ENCODE measurements at regions not wholly inside any gene's neighbourhood (a gene's known extent, or its start where the extent isn't known, plus 50 kb on each side); places are given as distances from the start of the nearest gene placed in this dataset.

GRCh38 chr15:97688177-97688576 is 272.3 kb upstream of the ARRDC4 start:
- DNase-seq (ENCODE audit: low read depth in 1 of 2, low spot score in 1 of 2): no peak
- in situ Hi-C loops (cut with HindIII; ENCODE audit: low pct_unique_long_range_greater_than_20kb, low sequenced_read_pairs): no loop called here
- no peak for TF ChIP-seq JUND (IDR thresholded peaks at IDR 0.05; ENCODE audit: low read depth)

GRCh38 chr15:97688886-97689285 is 271.6 kb upstream of the ARRDC4 start:
- TF ChIP-seq JUND (IDR thresholded peaks at IDR 0.05; ENCODE audit: low read depth): no peak
- no peak for DNase-seq (ENCODE audit: low read depth in 1 of 2, low spot score in 1 of 2)
- in situ Hi-C loops (cut with HindIII; ENCODE audit: low pct_unique_long_range_greater_than_20kb, low sequenced_read_pairs): no loop called here

GRCh38 chr15:97691078-97691477 is 269.4 kb upstream of the ARRDC4 start:
- in situ Hi-C loops (cut with HindIII; ENCODE audit: low pct_unique_long_range_greater_than_20kb, low sequenced_read_pairs): no loop called here
- no peak for TF ChIP-seq JUND (IDR thresholded peaks at IDR 0.05; ENCODE audit: low read depth)
- no peak for DNase-seq (ENCODE audit: low read depth in 1 of 2, low spot score in 1 of 2)

GRCh38 chr15:97691799-97692198 is 268.7 kb upstream of the ARRDC4 start:
- no peak for TF ChIP-seq JUND (IDR thresholded peaks at IDR 0.05; ENCODE audit: low read depth)
- no peak for DNase-seq (ENCODE audit: low read depth in 1 of 2, low spot score in 1 of 2)
- in situ Hi-C loops (cut with HindIII; ENCODE audit: low pct_unique_long_range_greater_than_20kb, low sequenced_read_pairs): no loop called here

DNA sequence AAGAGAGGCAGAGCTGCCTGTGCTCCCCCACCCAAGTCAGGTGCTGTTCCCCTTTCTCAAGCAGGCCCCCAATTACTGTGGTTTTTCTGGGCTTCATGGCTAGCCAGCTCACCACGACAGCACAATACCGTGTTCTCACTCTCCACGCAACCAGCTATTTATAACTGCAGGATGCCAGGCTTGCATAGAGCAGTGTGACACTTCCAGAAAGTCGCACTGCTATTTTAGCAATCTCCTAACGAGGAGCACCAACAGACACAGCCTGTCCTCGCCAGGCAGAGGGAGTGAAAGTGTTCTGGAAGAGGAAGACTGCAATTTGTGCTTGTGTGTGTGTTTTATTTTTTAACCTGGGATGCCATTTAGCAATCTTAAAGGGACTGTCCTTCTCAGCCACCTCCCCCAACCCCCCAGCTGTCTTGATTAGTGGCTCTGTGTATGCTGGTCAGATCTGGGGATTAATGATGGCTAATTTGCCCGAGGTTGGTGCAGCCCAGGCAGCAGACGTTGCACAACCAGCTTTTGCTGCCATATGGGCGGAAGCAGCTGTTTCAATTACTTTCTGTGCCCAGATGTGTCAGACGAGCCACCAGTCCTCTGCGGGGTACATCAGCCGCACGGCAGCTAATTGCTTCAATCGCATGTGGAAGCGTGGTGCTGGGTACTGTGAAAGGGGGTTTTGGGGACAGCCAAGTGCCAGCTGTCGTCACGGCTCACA is 268.0 kb upstream of the ARRDC4 start:
- in situ Hi-C loops (cut with HindIII; ENCODE audit: low pct_unique_long_range_greater_than_20kb, low sequenced_read_pairs): no loop called here
- no peak for DNase-seq (ENCODE audit: low read depth in 1 of 2, low spot score in 1 of 2)
- TF ChIP-seq JUND (IDR thresholded peaks at IDR 0.05; ENCODE audit: low read depth): no peak

- in situ Hi-C loops (cut with HindIII; ENCODE audit: low pct_unique_long_range_greater_than_20kb, low sequenced_read_pairs): no loop called here
- no peak for TF ChIP-seq JUND (IDR thresholded peaks at IDR 0.05; ENCODE audit: low read depth)
- DNase-seq (ENCODE audit: low read depth in 1 of 2, low spot score in 1 of 2): no peak
These were observed 266.0 kb upstream of the ARRDC4 start for GRCh38 chr15:97694456-97694855.

- no peak for DNase-seq (ENCODE audit: low read depth in 1 of 2, low spot score in 1 of 2)
- in situ Hi-C loops (cut with HindIII; ENCODE audit: low pct_unique_long_range_greater_than_20kb, low sequenced_read_pairs): no loop called here
- TF ChIP-seq JUND (IDR thresholded peaks at IDR 0.05; ENCODE audit: low read depth): no peak
These were observed 257.1 kb upstream of the ARRDC4 start for GRCh38 chr15:97703400-97703799.

GRCh38 chr15:97706059-97706458 is 254.4 kb upstream of the ARRDC4 start:
- DNase-seq (ENCODE audit: low read depth in 1 of 2, low spot score in 1 of 2): no peak
- no peak for TF ChIP-seq JUND (IDR thresholded peaks at IDR 0.05; ENCODE audit: low read depth)
- in situ Hi-C loops (cut with HindIII; ENCODE audit: low pct_unique_long_range_greater_than_20kb, low sequenced_read_pairs): no loop called here

DNA sequence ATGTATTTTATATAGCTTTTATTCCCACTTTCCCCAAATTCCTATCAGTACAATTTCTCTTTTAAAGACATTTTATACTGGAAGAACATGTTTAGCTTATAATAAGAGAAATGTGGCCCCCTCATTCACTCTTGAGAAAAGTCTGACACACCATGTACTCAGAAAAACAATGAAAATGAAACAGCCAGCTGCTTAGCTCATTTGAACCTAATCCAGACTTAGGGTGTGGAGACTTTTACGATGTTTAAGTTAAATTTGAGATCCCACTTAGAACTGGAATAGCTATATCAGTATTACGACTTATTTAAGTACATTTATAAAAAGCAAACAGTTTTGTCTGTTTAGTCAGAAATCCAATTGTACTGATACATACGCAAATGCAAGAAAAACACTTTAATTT is 252.3 kb upstream of the ARRDC4 start:
- DNase-seq (ENCODE audit: low read depth in 1 of 2, low spot score in 1 of 2): no peak
- TF ChIP-seq JUND (IDR thresholded peaks at IDR 0.05; ENCODE audit: low read depth): no peak
- in situ Hi-C loops (cut with HindIII; ENCODE audit: low pct_unique_long_range_greater_than_20kb, low sequenced_read_pairs): no loop called here

- in situ Hi-C loops (cut with HindIII; ENCODE audit: low pct_unique_long_range_greater_than_20kb, low sequenced_read_pairs): no loop called here
- no peak for DNase-seq (ENCODE audit: low read depth in 1 of 2, low spot score in 1 of 2)
- TF ChIP-seq JUND (IDR thresholded peaks at IDR 0.05; ENCODE audit: low read depth): no peak
These were observed 248.0 kb upstream of the ARRDC4 start for GRCh38 chr15:97712530-97712929.

GRCh38 chr15:97717806-97718205 is 242.7 kb upstream of the ARRDC4 start:
- DNase-seq (ENCODE audit: low read depth in 1 of 2, low spot score in 1 of 2): no peak
- in situ Hi-C loops (cut with HindIII; ENCODE audit: low pct_unique_long_range_greater_than_20kb, low sequenced_read_pairs): no loop called here
- no peak for TF ChIP-seq JUND (IDR thresholded peaks at IDR 0.05; ENCODE audit: low read depth)

DNA sequence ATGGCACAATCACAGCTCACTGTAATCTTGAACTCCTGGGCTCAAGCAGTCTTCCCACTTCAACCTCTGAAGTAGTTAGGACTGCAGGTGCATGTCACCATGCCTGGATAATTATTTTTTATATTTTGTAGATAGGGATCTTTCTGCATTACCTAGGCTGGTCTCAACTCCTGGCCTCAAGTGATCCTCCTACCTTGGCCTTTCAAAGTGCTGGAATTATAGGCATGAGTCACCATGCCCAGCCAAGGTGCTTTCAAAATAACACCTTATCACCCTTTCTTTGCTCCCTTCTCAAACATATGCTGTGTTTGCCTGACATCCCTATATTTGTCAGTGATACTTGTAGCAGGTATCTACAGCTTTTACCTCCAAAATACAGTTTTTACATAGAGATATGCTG is 242.0 kb upstream of the ARRDC4 start:
- DNase-seq (ENCODE audit: low read depth in 1 of 2, low spot score in 1 of 2): no peak
- no peak for TF ChIP-seq JUND (IDR thresholded peaks at IDR 0.05; ENCODE audit: low read depth)
- in situ Hi-C loops (cut with HindIII; ENCODE audit: low pct_unique_long_range_greater_than_20kb, low sequenced_read_pairs): no loop called here

DNA sequence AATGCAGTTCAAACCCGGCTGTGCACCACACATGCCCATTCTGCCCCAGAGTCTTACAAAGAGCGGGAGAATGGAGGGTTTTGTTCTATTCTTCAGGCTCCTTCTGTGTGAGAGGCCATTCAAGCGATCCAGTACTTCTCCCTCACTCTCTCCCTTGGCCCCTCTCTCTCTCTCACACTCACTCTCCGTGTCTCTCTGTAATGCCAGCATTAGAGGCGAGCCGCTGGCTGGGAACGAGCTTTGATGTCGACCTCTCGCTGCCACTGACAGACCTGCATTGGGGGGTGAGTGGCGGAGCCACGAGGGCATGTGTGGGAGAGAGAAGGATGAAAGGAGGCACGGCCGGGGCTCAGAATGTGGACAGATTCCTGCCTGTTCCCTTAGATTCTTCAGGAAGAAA is 231.7 kb upstream of the ARRDC4 start:
- DNase-seq (ENCODE audit: low read depth in 1 of 2, low spot score in 1 of 2): no peak
- no peak for TF ChIP-seq JUND (IDR thresholded peaks at IDR 0.05; ENCODE audit: low read depth)
- in situ Hi-C loops (cut with HindIII; ENCODE audit: low pct_unique_long_range_greater_than_20kb, low sequenced_read_pairs): no loop called here

DNA sequence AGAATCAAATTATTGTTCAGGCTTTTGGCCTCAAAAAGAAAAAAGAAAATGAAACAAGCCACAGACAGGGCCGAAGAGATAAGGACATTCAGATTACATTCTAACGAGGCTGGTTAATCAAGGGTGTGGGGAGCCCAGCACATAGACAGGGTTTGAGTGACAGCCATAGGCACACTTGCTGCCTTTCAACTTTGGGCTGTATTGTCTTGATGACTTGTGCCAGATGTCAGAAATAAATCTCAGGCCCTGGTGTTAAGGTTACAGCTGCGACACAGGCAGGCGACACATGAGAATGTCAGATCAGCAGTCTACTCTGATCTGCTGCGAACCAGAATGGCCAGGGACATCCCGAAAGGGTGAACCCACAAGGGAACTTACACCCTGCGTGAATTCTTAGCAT is 231.2 kb upstream of the ARRDC4 start:
- in situ Hi-C loops (cut with HindIII; ENCODE audit: low pct_unique_long_range_greater_than_20kb, low sequenced_read_pairs): no loop called here
- no peak for TF ChIP-seq JUND (IDR thresholded peaks at IDR 0.05; ENCODE audit: low read depth)
- DNase-seq (ENCODE audit: low read depth in 1 of 2, low spot score in 1 of 2): no peak

All from T47D (cell line).